ENCODE measurements at regions not wholly inside any gene's neighbourhood (a gene's known extent, or its start where the extent isn't known, plus 50 kb on each side); places are given as distances from the start of the nearest gene placed in this dataset.

- TF ChIP-seq POLR2AphosphoS5 (IDR thresholded peaks at IDR 0.05; ENCODE audit: insufficient read depth in 1 of 2, low read depth in 1 of 2) (no peak), CTCF (IDR thresholded peaks at IDR 0.05) (no peak)
Measured at GRCh38 chr14:89540830-89541470, 123.9 kb upstream of the FOXN3 start.

Measured in vagina (tissue), 2 donors.